Hepatocyte (in vitro differentiated cells): ENCODE measurements at regions not wholly inside any gene's neighbourhood (a gene's known extent, or its start where the extent isn't known, plus 50 kb on each side); places are given as distances from the start of the nearest gene placed in this dataset.

Source experiments
- DNase-seq: peaks from one replicate; pipeline ENCODE4 v3.0.0-alpha.2; 2016; ENCODE audit warnings: low spot score
- H2AFZ ChIP-seq: fragments of 200-600 bp; sonication (generic); 2 replicates; pipeline ENCODE4 v1.6.0; 2016; ENCODE audit warnings: antibody characterized with exemption, mild to moderate bottlenecking
- H3K27ac ChIP-seq: fragments of 200-600 bp; sonication (generic); 2 replicates; pipeline ENCODE4 v1.5.1; 2016; ENCODE audit warnings: mild to moderate bottlenecking
- H3K27me3 ChIP-seq: fragments of 200-600 bp; sonication (generic); 2 replicates; pipeline ENCODE4 v1.6.1; 2016
- H3K36me3 ChIP-seq: fragments of 200-600 bp; sonication (generic); replicated peaks from 2 replicates; pipeline ENCODE4 v1.5.1; 2016; ENCODE audit warnings: low read depth; ENCODE audit not compliant: insufficient read depth
- H3K4me1 ChIP-seq: fragments of 200-600 bp; sonication (generic); 2 replicates; pipeline ENCODE4 v1.5.1; 2016; ENCODE audit warnings: mild to moderate bottlenecking, moderate library complexity; ENCODE audit not compliant: insufficient read depth
- H3K4me2 ChIP-seq: fragments of 200-600 bp; sonication (generic); 2 replicates; pipeline ENCODE4 v1.6.0; 2016
- H3K4me3 ChIP-seq: fragments of 200-600 bp; sonication (generic); 2 replicates; pipeline ENCODE4 v1.5.1; 2016; ENCODE audit warnings: mild to moderate bottlenecking
- H3K79me2 ChIP-seq: fragments of 200-600 bp; sonication (generic); 2 replicates; pipeline ENCODE4 v1.6.0; 2017; ENCODE audit warnings: mild to moderate bottlenecking
- H3K9me2 ChIP-seq: fragments of 200-600 bp; sonication (generic); replicated peaks from 2 replicates; pipeline ENCODE4 v1.6.0; 2017; ENCODE audit warnings: mild to moderate bottlenecking; ENCODE audit not compliant: insufficient read depth
- H3K9me3 ChIP-seq: fragments of 200-600 bp; sonication (generic); 2 replicates; pipeline ENCODE4 v1.5.1; 2016; ENCODE audit warnings: low read depth, mild to moderate bottlenecking
- H4K20me1 ChIP-seq: fragments of 200-600 bp; sonication (generic); 2 replicates; pipeline ENCODE4 v1.6.0; 2016; ENCODE audit warnings: mild to moderate bottlenecking; ENCODE audit not compliant: insufficient read depth, poor library complexity, severe bottlenecking
- EZH2 ChIP-seq: fragments of 200-600 bp; sonication (generic); IDR thresholded peaks from 2 replicates; pipeline ENCODE4 v1.6.1; 2016; ENCODE audit warnings: antibody characterized with exemption, mild to moderate bottlenecking, borderline replicate concordance
- EZH2phosphoT487 ChIP-seq: fragments of 200-600 bp; sonication (generic); IDR thresholded peaks from one replicate; pipeline ENCODE4 v1.6.1; 2018; ENCODE audit warnings: antibody characterized with exemption, mild to moderate bottlenecking, low read depth, moderate library complexity; ENCODE audit not compliant: unreplicated experiment, severe bottlenecking
- WGBS: methylation state at CpG from one replicate; pipeline ENCODE4 v1.1.6; 2016; ENCODE audit warnings: low lambda C conversion rate; ENCODE audit errors: missing lambda C conversion rate; 5-methylcytosine and 5-hydroxymethylcytosine counted together
- TF ChIP-seq, protein P1 (sequence below): fragments of 200-600 bp; sonication (generic); IDR thresholded peaks from 2 replicates; pipeline ENCODE4 v1.5.1; 2016; ENCODE audit warnings: antibody characterized with exemption, mild to moderate bottlenecking; ENCODE audit not compliant: poor library complexity

DNA sequence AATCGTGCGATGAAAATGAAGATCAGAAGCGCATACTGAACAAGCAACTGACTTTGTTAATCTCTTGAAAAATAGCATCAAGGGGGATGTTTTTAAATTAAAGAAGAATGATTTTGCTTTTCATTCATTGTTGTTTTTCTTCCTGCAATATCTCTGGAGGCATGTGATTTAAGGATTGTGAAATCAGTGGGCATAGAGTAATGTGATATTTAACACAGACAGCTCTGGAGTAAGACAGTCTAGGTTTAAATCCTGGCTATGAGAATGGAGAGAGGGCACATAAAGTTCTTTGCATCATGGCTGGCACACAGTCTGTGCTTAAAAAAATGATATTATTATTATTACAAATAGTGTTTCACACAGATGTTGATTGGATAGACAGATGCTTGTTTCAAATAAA is 243.1 kb upstream of the NBEA start:
- Histone ChIP-seq H3K9me2 (no peaks in the 10 kb centered on the region), H3K4me2 (no peak overlapping the region), H3K4me3 (no peak overlapping the region), H3K79me2 (no peaks in the 10 kb centered on the region), H3K36me3 (no peaks in the 10 kb centered on the region), H3K4me1 (peaks cover 15% of the 10 kb centered on the region), H3K27me3 (no peaks in the 10 kb centered on the region), H3K27ac (no peak overlapping the region), H2AFZ (no peak overlapping the region), H4K20me1 (no peaks in the 10 kb centered on the region), H3K9me3 (no peaks in the 10 kb centered on the region)
- 96% methylated on average over 3 of the region's 3 CpGs for WGBS
- no peak for DNase-seq
- TF ChIP-seq EZH2 (no peak), EZH2phosphoT487 (no peak)
- TF ChIP-seq, protein P1, sequence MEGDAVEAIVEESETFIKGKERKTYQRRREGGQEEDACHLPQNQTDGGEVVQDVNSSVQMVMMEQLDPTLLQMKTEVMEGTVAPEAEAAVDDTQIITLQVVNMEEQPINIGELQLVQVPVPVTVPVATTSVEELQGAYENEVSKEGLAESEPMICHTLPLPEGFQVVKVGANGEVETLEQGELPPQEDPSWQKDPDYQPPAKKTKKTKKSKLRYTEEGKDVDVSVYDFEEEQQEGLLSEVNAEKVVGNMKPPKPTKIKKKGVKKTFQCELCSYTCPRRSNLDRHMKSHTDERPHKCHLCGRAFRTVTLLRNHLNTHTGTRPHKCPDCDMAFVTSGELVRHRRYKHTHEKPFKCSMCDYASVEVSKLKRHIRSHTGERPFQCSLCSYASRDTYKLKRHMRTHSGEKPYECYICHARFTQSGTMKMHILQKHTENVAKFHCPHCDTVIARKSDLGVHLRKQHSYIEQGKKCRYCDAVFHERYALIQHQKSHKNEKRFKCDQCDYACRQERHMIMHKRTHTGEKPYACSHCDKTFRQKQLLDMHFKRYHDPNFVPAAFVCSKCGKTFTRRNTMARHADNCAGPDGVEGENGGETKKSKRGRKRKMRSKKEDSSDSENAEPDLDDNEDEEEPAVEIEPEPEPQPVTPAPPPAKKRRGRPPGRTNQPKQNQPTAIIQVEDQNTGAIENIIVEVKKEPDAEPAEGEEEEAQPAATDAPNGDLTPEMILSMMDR: no peak

DNA sequence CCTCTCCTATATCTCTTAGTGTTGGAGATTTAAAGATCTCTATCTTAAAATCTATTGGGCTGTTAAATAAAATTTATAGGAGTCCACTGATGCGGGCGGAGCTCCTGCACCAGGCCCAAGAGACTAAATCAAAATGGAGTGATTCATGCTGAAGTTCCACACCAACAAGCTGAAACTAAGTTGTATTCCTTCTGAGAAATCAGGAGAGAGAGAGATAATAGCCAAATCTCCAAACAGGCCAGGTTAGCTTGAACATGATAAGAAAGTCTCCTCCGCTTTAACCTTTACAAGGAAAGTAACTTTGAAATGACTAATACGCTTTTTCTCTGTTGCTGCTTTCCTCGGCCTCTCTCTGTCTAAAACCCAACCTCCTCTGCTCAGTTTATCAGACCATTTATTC is 241.9 kb upstream of the NBEA start:
- Histone ChIP-seq H3K4me1 (peaks cover 15% of the 10 kb centered on the region), H3K9me2 (no peaks in the 10 kb centered on the region), H4K20me1 (no peaks in the 10 kb centered on the region), H3K4me3 (no peak overlapping the region), H3K4me2 (no peak overlapping the region), H3K9me3 (no peaks in the 10 kb centered on the region), H3K36me3 (no peaks in the 10 kb centered on the region), H3K27ac (no peak overlapping the region), H3K79me2 (no peaks in the 10 kb centered on the region), H3K27me3 (no peaks in the 10 kb centered on the region), H2AFZ (no peak overlapping the region)
- TF ChIP-seq EZH2phosphoT487 (no peak), EZH2 (no peak)
- TF ChIP-seq, protein P1: no peak
- 87% methylated on average over 5 of the region's 5 CpGs for WGBS
- no peak for DNase-seq

DNA sequence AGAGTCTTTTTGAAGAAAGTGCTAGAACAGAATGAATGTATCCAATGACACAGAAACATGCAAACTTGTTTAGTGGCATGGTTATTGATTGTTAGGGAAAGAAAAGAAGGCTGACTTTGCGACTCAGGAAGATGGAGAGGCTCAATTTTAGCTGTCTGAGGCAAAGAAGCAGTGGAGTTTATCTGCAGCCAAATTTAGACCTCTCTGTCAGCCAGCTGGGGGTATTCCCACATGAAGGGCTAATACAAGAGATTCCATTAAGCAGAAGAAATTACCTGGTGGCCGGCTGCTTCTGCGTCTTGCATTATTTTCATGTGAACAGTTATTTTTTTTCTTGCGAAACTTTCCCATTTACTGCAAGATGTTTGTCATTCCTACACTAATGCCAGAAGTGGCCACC is 240.2 kb upstream of the NBEA start:
- Histone ChIP-seq H3K27me3 (no peaks in the 10 kb centered on the region), H3K4me2 (no peak overlapping the region), H3K36me3 (no peaks in the 10 kb centered on the region), H3K9me2 (no peaks in the 10 kb centered on the region), H3K4me3 (no peak overlapping the region), H3K9me3 (no peaks in the 10 kb centered on the region), H2AFZ (no peak overlapping the region), H4K20me1 (no peaks in the 10 kb centered on the region), H3K79me2 (no peaks in the 10 kb centered on the region), H3K4me1 (peaks cover 15% of the 10 kb centered on the region), H3K27ac (no peak overlapping the region)
- no peak for DNase-seq
- no peak for TF ChIP-seq EZH2
- TF ChIP-seq, protein P1: no peak
- no peak for TF ChIP-seq EZH2phosphoT487
- 93% methylated on average over 4 of the region's 4 CpGs for WGBS
